ENCODE measurements at regions not wholly inside any gene's neighbourhood (a gene's known extent, or its start where the extent isn't known, plus 50 kb on each side); places are given as distances from the start of the nearest gene placed in this dataset.

GRCh38 chr18:65946777-65947176, 196.0 kb downstream of the CDH7 start:
- Histone ChIP-seq H3K27ac (no peak overlapping the region), H3K9me3 (no peaks in the 10 kb centered on the region), H3K4me3 (no peak overlapping the region), H3K36me3 (no peaks in the 10 kb centered on the region), H3K27me3 (ENCODE audit: low read depth) (no peaks in the 10 kb centered on the region), H3K4me1 (no peaks in the 10 kb centered on the region)
- no peak for DNase-seq
- no peak for ATAC-seq
- TF ChIP-seq, protein P1, sequence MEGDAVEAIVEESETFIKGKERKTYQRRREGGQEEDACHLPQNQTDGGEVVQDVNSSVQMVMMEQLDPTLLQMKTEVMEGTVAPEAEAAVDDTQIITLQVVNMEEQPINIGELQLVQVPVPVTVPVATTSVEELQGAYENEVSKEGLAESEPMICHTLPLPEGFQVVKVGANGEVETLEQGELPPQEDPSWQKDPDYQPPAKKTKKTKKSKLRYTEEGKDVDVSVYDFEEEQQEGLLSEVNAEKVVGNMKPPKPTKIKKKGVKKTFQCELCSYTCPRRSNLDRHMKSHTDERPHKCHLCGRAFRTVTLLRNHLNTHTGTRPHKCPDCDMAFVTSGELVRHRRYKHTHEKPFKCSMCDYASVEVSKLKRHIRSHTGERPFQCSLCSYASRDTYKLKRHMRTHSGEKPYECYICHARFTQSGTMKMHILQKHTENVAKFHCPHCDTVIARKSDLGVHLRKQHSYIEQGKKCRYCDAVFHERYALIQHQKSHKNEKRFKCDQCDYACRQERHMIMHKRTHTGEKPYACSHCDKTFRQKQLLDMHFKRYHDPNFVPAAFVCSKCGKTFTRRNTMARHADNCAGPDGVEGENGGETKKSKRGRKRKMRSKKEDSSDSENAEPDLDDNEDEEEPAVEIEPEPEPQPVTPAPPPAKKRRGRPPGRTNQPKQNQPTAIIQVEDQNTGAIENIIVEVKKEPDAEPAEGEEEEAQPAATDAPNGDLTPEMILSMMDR (IDR thresholded peaks at IDR 0.05), result no peak
- intact Hi-C loops (cut with DNase I), result no loop called here

- intact Hi-C loops (cut with DNase I), result no loop called here
Observed at GRCh38 chr18:65943268-65943667, 192.5 kb downstream of the CDH7 start.

DNA sequence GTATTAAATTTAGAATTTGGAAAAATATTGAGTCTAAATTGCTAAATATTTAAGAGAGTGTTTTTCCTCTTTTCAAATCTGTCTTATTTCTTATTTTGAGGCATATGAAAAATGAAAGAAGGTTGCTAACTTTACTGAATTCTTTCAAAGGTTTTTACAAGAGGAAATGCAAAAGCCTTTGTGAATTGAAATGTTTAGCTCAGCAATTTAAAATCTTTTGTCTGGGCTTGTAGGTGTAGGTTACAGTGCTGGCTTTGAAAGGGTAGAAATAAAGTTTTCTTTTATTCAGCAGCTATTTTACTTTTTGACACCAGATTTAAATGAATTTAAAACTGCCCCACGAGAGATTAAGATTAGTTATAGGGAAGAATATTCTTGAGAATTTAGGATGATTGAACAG, 192.0 kb downstream of the CDH7 start:
- intact Hi-C loops (cut with DNase I), result no loop called here
- Histone ChIP-seq H3K9me3 (no peaks in the 10 kb centered on the region), H3K4me3 (no peak overlapping the region), H3K4me1 (no peaks in the 10 kb centered on the region), H3K36me3 (no peaks in the 10 kb centered on the region), H3K27ac (no peak overlapping the region), H3K27me3 (ENCODE audit: low read depth) (no peaks in the 10 kb centered on the region)
- ATAC-seq (no peak), DNase-seq (no peak)
- TF ChIP-seq, protein P1 (IDR thresholded peaks at IDR 0.05), result no peak

More at GRCh38 chr18:65943268-65943667, 192.5 kb downstream of the CDH7 start:
- H3K4me1 ChIP-seq, result no peaks in the 10 kb centered on the region
- H3K27me3 ChIP-seq (ENCODE audit: low read depth), result no peaks in the 10 kb centered on the region
- DNase-seq (no peak), ATAC-seq (no peak)
- TF ChIP-seq, protein P1 (IDR thresholded peaks at IDR 0.05), result no peak
- no peak overlapping the region for H3K27ac ChIP-seq
- no peaks in the 10 kb centered on the region for H3K36me3 ChIP-seq
- H3K4me3 ChIP-seq, result no peak overlapping the region
- H3K9me3 ChIP-seq, result no peaks in the 10 kb centered on the region

DNA sequence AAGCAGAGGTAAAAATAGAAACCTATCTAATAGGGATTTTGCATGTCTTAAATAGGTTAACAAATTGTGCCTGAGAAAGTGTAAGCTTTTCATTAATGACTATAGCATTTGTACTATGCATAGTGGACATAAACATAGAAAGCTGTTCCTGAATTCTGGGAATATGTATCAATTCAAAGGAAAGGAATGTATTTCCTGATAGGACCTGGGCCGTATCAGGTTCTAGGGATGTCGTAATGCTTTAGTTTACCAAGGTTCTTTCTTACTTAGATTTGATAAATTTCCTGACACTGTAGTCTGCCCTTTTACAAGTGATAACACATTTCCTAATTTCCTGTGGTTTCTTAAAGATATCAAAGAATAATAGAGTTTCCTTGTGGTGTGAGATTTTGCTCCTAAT, 191.3 kb downstream of the CDH7 start:
- Histone ChIP-seq H3K4me3 (no peak overlapping the region), H3K27me3 (ENCODE audit: low read depth) (no peaks in the 10 kb centered on the region), H3K9me3 (no peaks in the 10 kb centered on the region), H3K27ac (no peak overlapping the region), H3K36me3 (no peaks in the 10 kb centered on the region), H3K4me1 (no peaks in the 10 kb centered on the region)
- intact Hi-C loops (cut with DNase I), result no loop called here
- DNase-seq, result no peak
- TF ChIP-seq, protein P1 (IDR thresholded peaks at IDR 0.05), result no peak
- ATAC-seq, result no peak

DNA sequence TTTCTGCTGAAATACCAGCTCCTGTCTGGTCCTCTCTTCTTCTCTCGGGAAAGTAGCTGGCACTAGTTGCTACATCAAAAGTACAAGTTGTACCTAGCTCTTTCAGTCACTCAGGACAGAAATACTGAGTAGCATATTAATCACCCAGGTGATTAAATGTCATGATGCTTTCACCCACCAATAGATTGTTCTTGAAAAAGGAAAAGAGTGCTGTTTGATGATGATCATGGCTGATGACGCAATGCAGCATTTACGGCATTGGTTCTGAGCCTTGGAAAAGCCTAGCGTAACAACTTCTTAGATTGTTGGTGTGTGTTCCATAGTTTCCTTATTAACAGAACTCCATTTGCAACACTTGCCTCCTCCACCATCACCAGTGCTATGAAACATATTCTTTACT, 190.7 kb downstream of the CDH7 start:
- Histone ChIP-seq H3K4me3 (no peak overlapping the region), H3K27ac (no peak overlapping the region), H3K9me3 (no peaks in the 10 kb centered on the region), H3K4me1 (no peaks in the 10 kb centered on the region), H3K36me3 (no peaks in the 10 kb centered on the region), H3K27me3 (ENCODE audit: low read depth) (no peaks in the 10 kb centered on the region)
- intact Hi-C loops (cut with DNase I), result no loop called here
- DNase-seq, result no peak
- no peak for ATAC-seq
- TF ChIP-seq, protein P1 (IDR thresholded peaks at IDR 0.05), result no peak
